HT1080 (cell line): ENCODE measurements at regions not wholly inside any gene's neighbourhood (a gene's known extent, or its start where the extent isn't known, plus 50 kb on each side); places are given as distances from the start of the nearest gene placed in this dataset.
"Not testable (repeated sequence)": the region's sequence is repeated elsewhere in the genome, so short reads cannot be mapped to it uniquely, and the experiment has no call there.

ENCODE experiments used
- DNase-seq: peaks from one replicate; pipeline ENCODE4 v3.0.0-alpha.2; 2015; ENCODE audit warnings: low read depth

GRCh38 chr3:80351201-80351600 is 583.4 kb upstream of the ROBO1 start:
- DNase-seq, result no peak

- peak; percentile 6 for DNase-seq
These were observed 583.0 kb upstream of the ROBO1 start for GRCh38 chr3:80350771-80351170.

- DNase-seq, result peak; percentile 76
These were observed 570.6 kb upstream of the ROBO1 start for GRCh38 chr3:80338366-80338765.

GRCh38 chr3:80334534-80334933 is 566.7 kb upstream of the ROBO1 start:
- no peak for DNase-seq

- DNase-seq, result no peak
These were observed 563.8 kb upstream of the ROBO1 start for GRCh38 chr3:80331494-80332170.

DNA sequence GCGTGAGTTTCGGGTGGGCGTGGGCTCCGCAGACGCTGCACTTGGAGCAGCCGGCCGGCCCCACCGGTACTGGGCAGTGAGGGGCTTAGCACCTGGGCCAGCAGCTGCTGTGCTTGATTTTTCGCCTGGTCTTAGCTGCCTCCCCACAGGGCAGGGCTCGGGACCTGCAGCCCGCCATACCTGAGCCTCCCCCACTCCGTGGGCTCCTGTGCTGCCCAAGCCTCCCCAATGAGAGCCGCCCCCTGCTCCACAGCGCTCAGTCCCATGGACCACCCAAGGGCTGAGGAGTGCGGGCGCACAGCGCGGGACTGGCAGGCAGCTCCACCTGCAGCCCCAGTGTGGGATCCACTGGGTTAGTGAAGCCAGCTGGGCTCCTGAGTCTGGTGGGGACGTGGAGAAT is 546.7 kb upstream of the ROBO1 start:
- DNase-seq, result not testable (repeated sequence)

DNA sequence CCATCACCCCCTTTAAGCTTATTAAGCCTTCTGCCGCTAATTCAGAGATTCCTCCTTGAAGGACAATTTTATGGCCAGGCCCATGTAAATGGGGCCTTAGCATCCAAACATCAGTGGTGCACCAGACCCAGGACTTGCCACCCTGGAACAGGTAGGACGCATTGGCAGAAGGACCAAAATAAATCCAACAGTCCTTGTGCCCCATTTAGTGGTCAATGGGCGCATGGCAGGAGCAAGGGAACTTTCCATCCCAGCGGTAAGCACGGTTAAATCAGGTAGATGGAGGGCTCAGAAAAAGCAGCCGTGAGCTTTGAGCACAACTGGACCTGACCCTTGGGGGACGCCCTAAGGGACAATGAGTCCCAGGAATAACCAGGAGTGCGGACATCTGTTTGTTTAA is 540.8 kb upstream of the ROBO1 start:
- no peak for DNase-seq

- DNase-seq, result no peak
These were observed 540.0 kb upstream of the ROBO1 start for GRCh38 chr3:80307844-80308243.

GRCh38 chr3:80297720-80298119 is 529.9 kb upstream of the ROBO1 start:
- no peak for DNase-seq

GRCh38 chr3:80285388-80285787 is 517.6 kb upstream of the ROBO1 start:
- DNase-seq, result no peak

- DNase-seq, result no peak
These were observed 516.0 kb upstream of the ROBO1 start for GRCh38 chr3:80283783-80284182.

DNA sequence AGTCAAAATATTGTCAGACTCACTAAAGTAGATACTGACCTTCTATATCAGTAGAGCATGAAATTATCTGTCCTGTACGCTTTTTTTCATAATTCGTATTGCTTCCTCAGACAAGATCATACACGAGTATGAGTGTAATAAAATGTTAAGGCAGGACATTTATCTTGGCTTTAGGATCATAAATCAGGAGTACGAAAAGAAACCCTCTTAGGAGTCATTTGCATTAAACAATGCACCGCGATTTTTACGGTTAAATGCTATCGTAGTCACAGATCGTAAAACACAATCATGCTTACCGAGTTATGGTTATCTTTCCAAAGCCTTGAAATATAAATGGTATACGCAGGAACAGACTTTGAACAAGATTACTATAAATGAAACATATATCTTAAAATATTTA is 510.3 kb upstream of the ROBO1 start:
- no peak for DNase-seq

GRCh38 chr3:80275120-80275519 is 507.3 kb upstream of the ROBO1 start:
- DNase-seq, result no peak

- peak; percentile 55 for DNase-seq
These were observed 495.5 kb upstream of the ROBO1 start for GRCh38 chr3:80263260-80263659.

- no peak for DNase-seq
These were observed 493.3 kb upstream of the ROBO1 start for GRCh38 chr3:80261082-80261481.

DNA sequence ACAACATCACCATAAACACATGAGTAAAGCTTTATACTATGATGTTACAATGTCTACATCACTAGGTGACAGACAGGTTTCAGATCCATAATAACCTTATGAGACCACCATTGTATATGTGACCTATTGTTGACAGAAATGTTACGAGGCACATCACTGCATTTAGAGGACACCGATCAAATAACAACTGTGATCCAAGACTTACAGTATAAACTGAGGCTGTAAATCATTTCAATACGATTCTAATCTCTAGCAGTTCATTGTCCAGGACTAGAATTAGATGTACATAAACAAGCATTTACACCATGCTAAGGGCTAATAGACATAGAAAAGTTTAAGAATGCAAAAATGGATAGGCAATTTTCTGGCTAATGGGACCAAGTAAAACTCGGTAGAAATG is 491.9 kb upstream of the ROBO1 start:
- no peak for DNase-seq

DNA sequence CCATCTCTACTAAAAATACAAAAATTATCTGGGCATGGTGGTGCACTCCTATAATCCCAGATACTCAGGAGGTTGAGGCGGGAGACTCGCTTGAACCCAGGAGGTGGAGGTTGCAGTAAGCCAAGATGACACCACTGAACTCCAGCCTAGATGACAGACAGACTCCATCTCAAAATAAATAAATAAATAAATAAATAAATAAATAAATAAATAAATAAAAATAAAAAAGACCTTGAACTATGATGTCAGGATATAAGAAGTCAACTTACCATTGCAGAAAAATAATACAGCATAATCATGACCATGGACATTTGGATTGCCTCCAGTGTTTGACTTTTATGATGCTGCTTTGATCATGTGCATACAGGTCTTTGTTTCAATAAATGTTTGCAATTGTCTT is 484.3 kb upstream of the ROBO1 start:
- DNase-seq, result no peak

- DNase-seq, result no peak
These were observed 480.0 kb upstream of the ROBO1 start for GRCh38 chr3:80247766-80248165.

DNA sequence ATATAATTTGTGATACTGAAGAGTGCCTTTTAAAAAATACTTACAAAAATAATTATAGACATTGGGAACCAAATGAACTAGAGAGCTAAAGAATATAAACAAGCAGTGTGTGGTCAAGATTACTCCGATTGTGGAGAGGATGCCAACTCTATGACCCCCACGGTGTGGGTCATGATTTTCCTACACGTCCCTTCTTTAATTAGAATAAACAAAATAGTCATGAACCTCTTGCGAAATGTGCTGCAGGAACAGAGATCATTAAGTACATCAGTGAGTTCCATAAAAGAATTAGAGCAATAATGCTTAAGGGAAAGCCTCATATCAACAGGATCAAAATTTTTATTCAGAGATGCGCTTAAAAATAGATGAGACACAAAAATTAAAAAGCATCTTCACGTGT is 476.6 kb upstream of the ROBO1 start:
- no peak for DNase-seq

- DNase-seq, result no peak
These were observed 474.0 kb upstream of the ROBO1 start for GRCh38 chr3:80241791-80242190.

GRCh38 chr3:80239301-80239700 is 471.5 kb upstream of the ROBO1 start:
- DNase-seq, result no peak

DNA sequence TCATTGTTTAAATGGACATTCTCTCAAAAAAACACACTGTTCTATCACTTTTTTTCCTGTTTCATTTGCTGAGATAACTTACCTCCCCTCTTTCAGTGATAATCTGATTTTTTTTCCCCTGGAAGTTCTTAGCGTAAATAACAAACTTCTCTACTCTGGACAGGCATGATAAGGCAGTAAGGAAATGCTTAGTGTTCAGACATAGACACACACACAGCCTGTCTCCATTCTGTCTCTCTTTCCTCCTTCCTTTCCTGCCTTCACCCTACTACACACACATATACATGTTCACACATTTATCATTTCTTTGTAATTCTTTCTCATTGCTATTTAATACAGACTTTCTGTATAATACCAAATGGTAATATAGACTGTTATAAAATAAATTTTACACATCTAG is 470.8 kb upstream of the ROBO1 start:
- no peak for DNase-seq

- no peak for DNase-seq
These were observed 470.4 kb upstream of the ROBO1 start for GRCh38 chr3:80238152-80238551.

GRCh38 chr3:80234706-80235105 is 466.9 kb upstream of the ROBO1 start:
- DNase-seq, result no peak
